ENCODE measurements at regions not wholly inside any gene's neighbourhood (a gene's known extent, or its start where the extent isn't known, plus 50 kb on each side); places are given as distances from the start of the nearest gene placed in this dataset.

GRCh38 chr4:113823291-113823659, 61.7 kb upstream of the CAMK2D start (continued):
- TF ChIP-seq CEBPZ (IDR thresholded peaks at IDR 0.05; ENCODE audit: low read depth, low read length), result no peak
- TF ChIP-seq, protein P1, sequence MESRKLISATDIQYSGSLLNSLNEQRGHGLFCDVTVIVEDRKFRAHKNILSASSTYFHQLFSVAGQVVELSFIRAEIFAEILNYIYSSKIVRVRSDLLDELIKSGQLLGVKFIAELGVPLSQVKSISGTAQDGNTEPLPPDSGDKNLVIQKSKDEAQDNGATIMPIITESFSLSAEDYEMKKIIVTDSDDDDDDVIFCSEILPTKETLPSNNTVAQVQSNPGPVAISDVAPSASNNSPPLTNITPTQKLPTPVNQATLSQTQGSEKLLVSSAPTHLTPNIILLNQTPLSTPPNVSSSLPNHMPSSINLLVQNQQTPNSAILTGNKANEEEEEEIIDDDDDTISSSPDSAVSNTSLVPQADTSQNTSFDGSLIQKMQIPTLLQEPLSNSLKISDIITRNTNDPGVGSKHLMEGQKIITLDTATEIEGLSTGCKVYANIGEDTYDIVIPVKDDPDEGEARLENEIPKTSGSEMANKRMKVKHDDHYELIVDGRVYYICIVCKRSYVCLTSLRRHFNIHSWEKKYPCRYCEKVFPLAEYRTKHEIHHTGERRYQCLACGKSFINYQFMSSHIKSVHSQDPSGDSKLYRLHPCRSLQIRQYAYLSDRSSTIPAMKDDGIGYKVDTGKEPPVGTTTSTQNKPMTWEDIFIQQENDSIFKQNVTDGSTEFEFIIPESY (IDR thresholded peaks at IDR 0.05), result no peak
- TF ChIP-seq ATF2 (IDR thresholded peaks at IDR 0.05; ENCODE audit: low read length), result peak; percentile 86
- TF ChIP-seq ESRRA (IDR thresholded peaks at IDR 0.05; ENCODE audit: low read length), result no peak
- TF ChIP-seq, protein P2, sequence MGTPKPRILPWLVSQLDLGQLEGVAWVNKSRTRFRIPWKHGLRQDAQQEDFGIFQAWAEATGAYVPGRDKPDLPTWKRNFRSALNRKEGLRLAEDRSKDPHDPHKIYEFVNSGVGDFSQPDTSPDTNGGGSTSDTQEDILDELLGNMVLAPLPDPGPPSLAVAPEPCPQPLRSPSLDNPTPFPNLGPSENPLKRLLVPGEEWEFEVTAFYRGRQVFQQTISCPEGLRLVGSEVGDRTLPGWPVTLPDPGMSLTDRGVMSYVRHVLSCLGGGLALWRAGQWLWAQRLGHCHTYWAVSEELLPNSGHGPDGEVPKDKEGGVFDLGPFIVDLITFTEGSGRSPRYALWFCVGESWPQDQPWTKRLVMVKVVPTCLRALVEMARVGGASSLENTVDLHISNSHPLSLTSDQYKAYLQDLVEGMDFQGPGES (IDR thresholded peaks at IDR 0.05), result no peak
- TF ChIP-seq, protein P3, sequence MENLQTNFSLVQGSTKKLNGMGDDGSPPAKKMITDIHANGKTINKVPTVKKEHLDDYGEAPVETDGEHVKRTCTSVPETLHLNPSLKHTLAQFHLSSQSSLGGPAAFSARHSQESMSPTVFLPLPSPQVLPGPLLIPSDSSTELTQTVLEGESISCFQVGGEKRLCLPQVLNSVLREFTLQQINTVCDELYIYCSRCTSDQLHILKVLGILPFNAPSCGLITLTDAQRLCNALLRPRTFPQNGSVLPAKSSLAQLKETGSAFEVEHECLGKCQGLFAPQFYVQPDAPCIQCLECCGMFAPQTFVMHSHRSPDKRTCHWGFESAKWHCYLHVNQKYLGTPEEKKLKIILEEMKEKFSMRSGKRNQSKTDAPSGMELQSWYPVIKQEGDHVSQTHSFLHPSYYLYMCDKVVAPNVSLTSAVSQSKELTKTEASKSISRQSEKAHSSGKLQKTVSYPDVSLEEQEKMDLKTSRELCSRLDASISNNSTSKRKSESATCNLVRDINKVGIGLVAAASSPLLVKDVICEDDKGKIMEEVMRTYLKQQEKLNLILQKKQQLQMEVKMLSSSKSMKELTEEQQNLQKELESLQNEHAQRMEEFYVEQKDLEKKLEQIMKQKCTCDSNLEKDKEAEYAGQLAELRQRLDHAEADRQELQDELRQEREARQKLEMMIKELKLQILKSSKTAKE (IDR thresholded peaks at IDR 0.05; ENCODE audit: low read depth, poor library complexity, severe bottlenecking), result peak; percentile 63
- TF ChIP-seq CREB1 (IDR thresholded peaks at IDR 0.05; ENCODE audit: low read depth), result no peak
- TF ChIP-seq HCFC1 (IDR thresholded peaks at IDR 0.05; ENCODE audit: low read length), result no peak
- TF ChIP-seq CBX3 (IDR thresholded peaks at IDR 0.05; ENCODE audit: borderline replicate concordance, low read depth), result no peak
- no peak for TF ChIP-seq SREBF1 (IDR thresholded peaks at IDR 0.05; ENCODE audit: low read length)
- peak; percentile 54 to 88 for TF ChIP-seq EP300 (IDR thresholded peaks at IDR 0.05; ENCODE audit: borderline replicate concordance in 1 of 2, control insufficient read depth in 1 of 2, low read depth in 2 of 2, low read length in 2 of 2)
- peak; percentile 83 for TF ChIP-seq BMI1 (IDR thresholded peaks at IDR 0.05; ENCODE audit: borderline replicate concordance)
- TF ChIP-seq, protein P4, sequence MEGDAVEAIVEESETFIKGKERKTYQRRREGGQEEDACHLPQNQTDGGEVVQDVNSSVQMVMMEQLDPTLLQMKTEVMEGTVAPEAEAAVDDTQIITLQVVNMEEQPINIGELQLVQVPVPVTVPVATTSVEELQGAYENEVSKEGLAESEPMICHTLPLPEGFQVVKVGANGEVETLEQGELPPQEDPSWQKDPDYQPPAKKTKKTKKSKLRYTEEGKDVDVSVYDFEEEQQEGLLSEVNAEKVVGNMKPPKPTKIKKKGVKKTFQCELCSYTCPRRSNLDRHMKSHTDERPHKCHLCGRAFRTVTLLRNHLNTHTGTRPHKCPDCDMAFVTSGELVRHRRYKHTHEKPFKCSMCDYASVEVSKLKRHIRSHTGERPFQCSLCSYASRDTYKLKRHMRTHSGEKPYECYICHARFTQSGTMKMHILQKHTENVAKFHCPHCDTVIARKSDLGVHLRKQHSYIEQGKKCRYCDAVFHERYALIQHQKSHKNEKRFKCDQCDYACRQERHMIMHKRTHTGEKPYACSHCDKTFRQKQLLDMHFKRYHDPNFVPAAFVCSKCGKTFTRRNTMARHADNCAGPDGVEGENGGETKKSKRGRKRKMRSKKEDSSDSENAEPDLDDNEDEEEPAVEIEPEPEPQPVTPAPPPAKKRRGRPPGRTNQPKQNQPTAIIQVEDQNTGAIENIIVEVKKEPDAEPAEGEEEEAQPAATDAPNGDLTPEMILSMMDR (IDR thresholded peaks at IDR 0.05 in 2 of 3, conservative IDR thresholded peaks at IDR 0.05 in 1 of 3; ENCODE audit: control insufficient read depth in 2 of 3, extremely low read depth in 1 of 3, insufficient read depth in 1 of 3, low read depth in 3 of 3, low read length in 3 of 3), result no peak
- no peak for TF ChIP-seq MYB (IDR thresholded peaks at IDR 0.05; ENCODE audit: borderline replicate concordance, low read depth, low read length)
- no peak for TF ChIP-seq ZNF217 (IDR thresholded peaks at IDR 0.05)
- TF ChIP-seq CHD4 (IDR thresholded peaks at IDR 0.05), result no peak
- TF ChIP-seq NRF1 (conservative IDR thresholded peaks at IDR 0.05; ENCODE audit: low read depth, low read length), result no peak
